Neuronal stem cell (in vitro differentiated cells): ENCODE measurements at regions not wholly inside any gene's neighbourhood (a gene's known extent, or its start where the extent isn't known, plus 50 kb on each side); places are given as distances from the start of the nearest gene placed in this dataset.

Experiments used
- DNase-seq: peaks from one replicate; pipeline ENCODE4 v3.0.0-alpha.2; 2013; ENCODE audit warnings: low spot score
- H2AFZ ChIP-seq: one replicate; pipeline ENCODE4 v1.6.1; 2013; ENCODE audit warnings: mild to moderate bottlenecking, low read length, inconsistent platforms
- H2AK5ac ChIP-seq: 2 replicates; pipeline ENCODE4 v1.6.1; 2013; ENCODE audit warnings: low read depth, mild to moderate bottlenecking, inconsistent platforms, low read length, moderate library complexity, mixed read lengths
- H2BK120ac ChIP-seq: 2 replicates; pipeline ENCODE4 v1.6.1; 2013; ENCODE audit warnings: low read depth, mild to moderate bottlenecking, inconsistent platforms, low read length, moderate library complexity, mixed read lengths
- H2BK12ac ChIP-seq: one replicate; pipeline ENCODE4 v1.6.1; 2013; ENCODE audit warnings: low read length, inconsistent platforms
- H2BK15ac ChIP-seq: 2 replicates; pipeline ENCODE4 v1.6.1; 2013; ENCODE audit warnings: mild to moderate bottlenecking, low read length, inconsistent platforms, mixed read lengths
- H2BK5ac ChIP-seq: one replicate; pipeline ENCODE4 v1.6.1; 2013; ENCODE audit warnings: inconsistent platforms, mild to moderate bottlenecking, low read length, moderate library complexity
- H3K14ac ChIP-seq: one replicate; pipeline ENCODE4 v1.6.1; 2013; ENCODE audit warnings: low read length, inconsistent platforms
- H3K18ac ChIP-seq: 2 replicates; pipeline ENCODE4 v1.6.1; 2013; ENCODE audit warnings: low read length, inconsistent platforms
- H3K23ac ChIP-seq: 2 replicates; pipeline ENCODE4 v1.6.1; 2013; ENCODE audit warnings: low read depth, mild to moderate bottlenecking, mixed read lengths, low read length, inconsistent platforms; ENCODE audit not compliant: poor library complexity
- H3K27ac ChIP-seq: replicated peaks from 3 replicates; pipeline ENCODE4 v1.5.1; 2013; ENCODE audit warnings: low read length, inconsistent platforms
- H3K27me3 ChIP-seq, 3 experiments: 2 replicates each; pipeline ENCODE4 v1.6.1; 2013; ENCODE audit warnings: low read length in 3 of 3, mild to moderate bottlenecking in 2 of 3, inconsistent platforms in 1 of 3, low read depth in 1 of 3, mixed read lengths in 1 of 3, moderate library complexity in 1 of 3; ENCODE audit not compliant: control insufficient read depth in 3 of 3, insufficient read depth in 3 of 3
- H3K36me3 ChIP-seq, 2 donors: replicated peaks in 1 of 2; 2 replicates each; pipeline ENCODE4 v1.6.1; 2013; ENCODE audit warnings: low read length in 2 of 2; ENCODE audit not compliant: control insufficient read depth in 2 of 2, insufficient read depth in 2 of 2
- H3K4ac ChIP-seq: 2 replicates; pipeline ENCODE4 v1.6.1; 2013; ENCODE audit warnings: inconsistent platforms, mild to moderate bottlenecking, low read length, moderate library complexity
- H3K4me1 ChIP-seq, 2 donors: 1 replicate in 1 of 2; 2 replicates in 1 of 2; pipeline ENCODE4 v1.6.1; 2013; ENCODE audit warnings: low read length in 2 of 2, low read depth in 1 of 2; ENCODE audit not compliant: control insufficient read depth in 2 of 2, insufficient read depth in 1 of 2
- H3K4me2 ChIP-seq: one replicate; pipeline ENCODE4 v1.6.1; 2013; ENCODE audit warnings: mild to moderate bottlenecking, low read length, inconsistent platforms; ENCODE audit not compliant: insufficient read depth, poor library complexity, severe bottlenecking
- H3K4me3 ChIP-seq, 2 donors: 2 replicates each; pipeline ENCODE4 v1.5.1; 2013; ENCODE audit warnings: low read length in 2 of 2, mild to moderate bottlenecking in 2 of 2, inconsistent platforms in 1 of 2, moderate library complexity in 1 of 2
- H3K79me1 ChIP-seq: one replicate; pipeline ENCODE4 v1.6.1; 2013; ENCODE audit warnings: low read depth, mild to moderate bottlenecking, inconsistent platforms, low read length, moderate library complexity
- H3K9ac ChIP-seq: one replicate; pipeline ENCODE4 v1.6.1; 2013; ENCODE audit warnings: mild to moderate bottlenecking, low read depth, low read length, inconsistent platforms; ENCODE audit not compliant: poor library complexity
- H3K9me3 ChIP-seq, 2 donors: replicated peaks in 1 of 2; 2 replicates each; pipeline versions ENCODE3 to v1.6.1; 2013; ENCODE audit warnings: low read length in 2 of 2, mild to moderate bottlenecking in 2 of 2, inconsistent platforms in 1 of 2, low read depth in 1 of 2, mixed read lengths in 1 of 2, moderate library complexity in 1 of 2; ENCODE audit not compliant: control insufficient read depth in 2 of 2, insufficient read depth in 1 of 2
- H4K8ac ChIP-seq: one replicate; pipeline ENCODE4 v1.6.1; 2013; ENCODE audit warnings: low read depth, mild to moderate bottlenecking, inconsistent platforms, low read length, moderate library complexity
- H4K91ac ChIP-seq: one replicate; pipeline ENCODE4 v1.6.1; 2013; ENCODE audit warnings: low read length, low read depth, mild to moderate bottlenecking, inconsistent platforms; ENCODE audit not compliant: poor library complexity
- WGBS, 2 donors: extraction: QIAGEN DNeasy Blood & Tissue Kit; methylation state at CpG; one replicate each; pipeline ENCODE4 v1.1.7; 2013; ENCODE audit warnings: missing lambda C conversion rate in 2 of 2, mixed read lengths in 1 of 2; ENCODE audit not compliant: insufficient read length in 2 of 2, insufficient replicate concordance in 1 of 2; ENCODE audit errors: extremely low coverage in 2 of 2; 5-methylcytosine and 5-hydroxymethylcytosine counted together

- H4K91ac ChIP-seq = no peak overlapping the region
- H2AFZ ChIP-seq = no peak overlapping the region
- H3K23ac ChIP-seq = no peak overlapping the region
- no peak overlapping the region for H2BK5ac ChIP-seq
- H3K27me3 ChIP-seq = no peaks in the 10 kb centered on the region
- no peaks in the 10 kb centered on the region for H3K4me1 ChIP-seq
- H2BK120ac ChIP-seq = no peak overlapping the region
- H2BK12ac ChIP-seq = no peak overlapping the region
- H3K9me3 ChIP-seq = no peaks in the 10 kb centered on the region
- H4K8ac ChIP-seq = no peak overlapping the region
- no peak for DNase-seq
- no peak overlapping the region for H2AK5ac ChIP-seq
- H3K9ac ChIP-seq = no peak overlapping the region
- H3K18ac ChIP-seq = no peak overlapping the region
- no peak overlapping the region for H2BK15ac ChIP-seq
- no peak overlapping the region for H3K4ac ChIP-seq
- H3K27ac ChIP-seq = no peak overlapping the region
- no peak overlapping the region for H3K4me3 ChIP-seq
- H3K79me1 ChIP-seq = no peaks in the 10 kb centered on the region
- H3K36me3 ChIP-seq = no peaks in the 10 kb centered on the region
- WGBS, 2 donors = no CpG with 5 or more reads among the region's 2 CpGs
- H3K4me2 ChIP-seq = no peak overlapping the region
- H3K14ac ChIP-seq = no peak overlapping the region
These were observed 465.7 kb downstream of the SLITRK6 start for GRCh38 chr13:85333506-85334020.

- DNase-seq = no peak
- no peaks in the 10 kb centered on the region for H3K9me3 ChIP-seq
- WGBS, 2 donors = no CpG with 5 or more reads among the region's 2 CpGs
- no peak overlapping the region for H4K8ac ChIP-seq
- H2BK15ac ChIP-seq = no peak overlapping the region
- no peaks in the 10 kb centered on the region for H3K79me1 ChIP-seq
- H3K27ac ChIP-seq = no peak overlapping the region
- no peak overlapping the region for H2AK5ac ChIP-seq
- H3K4me1 ChIP-seq = no peaks in the 10 kb centered on the region
- no peak overlapping the region for H3K4me3 ChIP-seq
- H3K27me3 ChIP-seq = no peaks in the 10 kb centered on the region
- H2BK5ac ChIP-seq = no peak overlapping the region
- no peak overlapping the region for H3K9ac ChIP-seq
- no peak overlapping the region for H3K4me2 ChIP-seq
- no peak overlapping the region for H2AFZ ChIP-seq
- H2BK120ac ChIP-seq = no peak overlapping the region
- no peak overlapping the region for H4K91ac ChIP-seq
- no peak overlapping the region for H3K23ac ChIP-seq
- no peak overlapping the region for H3K18ac ChIP-seq
- no peak overlapping the region for H3K4ac ChIP-seq
- H3K14ac ChIP-seq = no peak overlapping the region
- H2BK12ac ChIP-seq = no peak overlapping the region
- no peaks in the 10 kb centered on the region for H3K36me3 ChIP-seq
These were observed 466.6 kb downstream of the SLITRK6 start for GRCh38 chr13:85332615-85333014.

- no peaks in the 10 kb centered on the region for H3K9me3 ChIP-seq
- H2BK5ac ChIP-seq = no peak overlapping the region
- no peak overlapping the region for H2AK5ac ChIP-seq
- H4K8ac ChIP-seq = no peak overlapping the region
- no peak overlapping the region for H3K14ac ChIP-seq
- H3K4me1 ChIP-seq = no peaks in the 10 kb centered on the region
- H3K9ac ChIP-seq = no peak overlapping the region
- no peak overlapping the region for H3K18ac ChIP-seq
- no peak overlapping the region for H3K4me2 ChIP-seq
- no peaks in the 10 kb centered on the region for H3K36me3 ChIP-seq
- no peak overlapping the region for H3K4me3 ChIP-seq
- no peak overlapping the region for H2AFZ ChIP-seq
- H3K27ac ChIP-seq = no peak overlapping the region
- H3K27me3 ChIP-seq = no peaks in the 10 kb centered on the region
- no peak overlapping the region for H2BK12ac ChIP-seq
- no peak overlapping the region for H3K4ac ChIP-seq
- no peak overlapping the region for H2BK15ac ChIP-seq
- DNase-seq = no peak
- no peaks in the 10 kb centered on the region for H3K79me1 ChIP-seq
- no peak overlapping the region for H4K91ac ChIP-seq
- no peak overlapping the region for H3K23ac ChIP-seq
- no peak overlapping the region for H2BK120ac ChIP-seq
These were observed 477.5 kb downstream of the SLITRK6 start for GRCh38 chr13:85321734-85322133.

GRCh38 chr13:85317781-85318180, 481.4 kb downstream of the SLITRK6 start:
- Histone ChIP-seq H3K4me3 (no peak overlapping the region), H3K36me3 (no peaks in the 10 kb centered on the region), H3K18ac (no peak overlapping the region), H2BK15ac (no peak overlapping the region), H3K27ac (no peak overlapping the region), H3K79me1 (no peaks in the 10 kb centered on the region), H2AK5ac (no peak overlapping the region), H3K14ac (no peak overlapping the region), H2AFZ (no peak overlapping the region), H3K23ac (no peak overlapping the region), H3K4me2 (no peak overlapping the region), H3K27me3 (no peaks in the 10 kb centered on the region), H2BK120ac (no peak overlapping the region), H4K91ac (no peak overlapping the region), H2BK5ac (no peak overlapping the region), H3K4me1 (peaks cover 0 to 4% of the 10 kb centered on the region in 2 donors), H2BK12ac (no peak overlapping the region), H4K8ac (no peak overlapping the region), H3K4ac (no peak overlapping the region), H3K9ac (no peak overlapping the region), H3K9me3 (no peaks in the 10 kb centered on the region)
- DNase-seq = no peak
- no CpG with 5 or more reads among the region's 1 CpG for WGBS, 2 donors
